Lung (tissue), 11 donors: ENCODE measurements at regions not wholly inside any gene's neighbourhood (a gene's known extent, or its start where the extent isn't known, plus 50 kb on each side); places are given as distances from the start of the nearest gene placed in this dataset.
"Not testable (repeated sequence)": the region's sequence is repeated elsewhere in the genome, so short reads cannot be mapped to it uniquely, and the experiment has no call there.

Experiments used
- ATAC-seq: fragments of 200-7000 bp; cut with Tn5 transposase; one replicate; pipeline ENCODE4 v1.9.1; 2020; ENCODE audit warnings: moderate number of reproducible peaks; ENCODE audit not compliant: insufficient read depth, low FRiP score
- DNase-seq, 3 donors: peaks; one replicate each; pipeline ENCODE4 v3.0.0-alpha.2; 2013 to 2017
- H3K27ac ChIP-seq, 2 donors: one replicate each; pipeline ENCODE4 v1.5.1; 2013; ENCODE audit warnings: mild to moderate bottlenecking in 2 of 2, moderate library complexity in 2 of 2, control low read depth in 1 of 2, inconsistent platforms in 1 of 2, low read depth in 1 of 2, low read length in 1 of 2
- H3K27me3 ChIP-seq, 3 donors: one replicate each; pipeline ENCODE4 v1.5.1; 2013; ENCODE audit warnings: low read length in 2 of 3; ENCODE audit not compliant: control insufficient read depth in 3 of 3, insufficient read depth in 3 of 3
- H3K36me3 ChIP-seq, 4 donors: one replicate each; pipeline ENCODE4 v1.5.1; 2013; ENCODE audit warnings: low read length in 4 of 4, mild to moderate bottlenecking in 1 of 4, moderate library complexity in 1 of 4; ENCODE audit not compliant: control insufficient read depth in 4 of 4, insufficient read depth in 4 of 4
- H3K4me1 ChIP-seq, 5 donors: one replicate each; pipeline ENCODE4 v1.5.1; 2013; ENCODE audit warnings: low read length in 5 of 5, mild to moderate bottlenecking in 2 of 5, moderate library complexity in 1 of 5; ENCODE audit not compliant: control insufficient read depth in 5 of 5, insufficient read depth in 5 of 5
- H3K4me3 ChIP-seq: one replicate; pipeline ENCODE4 v1.5.1; 2013; ENCODE audit warnings: mild to moderate bottlenecking, control low read depth, moderate library complexity
- H3K9ac ChIP-seq, 2 donors: one replicate each; pipeline ENCODE4 v1.5.1; 2013; ENCODE audit warnings: low read length in 2 of 2, control low read depth in 1 of 2; ENCODE audit not compliant: insufficient read depth in 1 of 2
- H3K9me3 ChIP-seq, 4 donors: one replicate each; pipeline ENCODE4 v1.5.1; 2013; ENCODE audit warnings: low read length in 3 of 4, mild to moderate bottlenecking in 1 of 4, moderate library complexity in 1 of 4; ENCODE audit not compliant: control insufficient read depth in 4 of 4, insufficient read depth in 3 of 4
- CTCF ChIP-seq: IDR thresholded peaks from 2 replicates; pipeline ENCODE4 v1.5.1; 2012; ENCODE audit warnings: mild to moderate bottlenecking; ENCODE audit errors: control extremely low read depth, extremely low read depth
- WGBS, 2 donors: extraction: QIAGEN DNeasy Blood & Tissue Kit; methylation state at CpG; one replicate each; pipeline ENCODE4 v1.1.7; 2013; 5-methylcytosine and 5-hydroxymethylcytosine counted together
- donor health status: control.
- donor health status: control.
- donor health status: Bipolar disorder and iron deficiency.
- donor health status: healthy.
- donor health status: DM: yes; HTN: yes; CAD: no.

GRCh38 chr20:59102841-59103299, 60.3 kb upstream of the PRELID3B start:
- H3K4me3 ChIP-seq, result no peak overlapping the region
- 33 to 65% methylated on average over 4 of the region's 4 CpGs for WGBS, 2 donors
- ATAC-seq (peak; percentile 34), DNase-seq (no peak)
- H3K4me1 ChIP-seq, result no peaks in the 10 kb centered on the region
- TF ChIP-seq CTCF, result no peak
- H3K27me3 ChIP-seq, result no peaks in the 10 kb centered on the region
- no peak overlapping the region for H3K27ac ChIP-seq
- no peak overlapping the region for H3K9ac ChIP-seq
- H3K36me3 ChIP-seq, result no peaks in the 10 kb centered on the region
- no peaks in the 10 kb centered on the region for H3K9me3 ChIP-seq

GRCh38 chr20:59101961-59102360, 59.4 kb upstream of the PRELID3B start:
- no peaks in the 10 kb centered on the region for H3K36me3 ChIP-seq
- no peaks in the 10 kb centered on the region for H3K4me1 ChIP-seq
- ATAC-seq, result peak; percentile 47
- TF ChIP-seq CTCF, result no peak
- no peaks in the 10 kb centered on the region for H3K9me3 ChIP-seq
- no peak overlapping the region for H3K27ac ChIP-seq
- no peaks in the 10 kb centered on the region for H3K27me3 ChIP-seq
- WGBS, 2 donors, result 36 to 39% methylated on average over 5 of the region's 5 CpGs
- no peak for DNase-seq
- no peak overlapping the region for H3K4me3 ChIP-seq
- no peak overlapping the region for H3K9ac ChIP-seq

GRCh38 chr20:59099864-59100263, 57.3 kb upstream of the PRELID3B start:
- ATAC-seq, H3K9me3 ChIP-seq, H3K27me3 ChIP-seq, H3K4me1 ChIP-seq, H3K27ac ChIP-seq, H3K36me3 ChIP-seq, DNase-seq, H3K4me3 ChIP-seq, H3K9ac ChIP-seq: not testable (repeated sequence)
- 79 to 91% methylated on average over 3 of the region's 3 CpGs for WGBS, 2 donors

DNA sequence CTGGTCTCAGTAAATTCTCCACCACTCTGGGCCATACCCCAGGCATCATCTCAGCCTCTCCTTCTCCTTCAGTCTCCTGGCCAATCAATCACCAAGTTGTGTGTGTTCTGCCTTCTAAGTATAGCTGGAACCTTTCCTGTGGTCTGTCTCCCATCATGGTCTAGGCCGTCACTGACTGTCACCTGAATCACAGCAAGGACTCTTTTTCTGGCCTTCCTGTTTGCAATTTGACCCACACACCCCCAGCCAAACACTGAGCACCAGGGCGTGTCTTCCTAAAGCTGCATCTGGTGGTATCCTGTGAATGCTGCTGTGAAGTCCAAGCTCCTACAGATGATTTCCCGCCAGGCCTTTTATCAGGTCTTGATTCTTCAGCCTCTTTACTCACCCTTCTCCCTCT, 52.6 kb upstream of the PRELID3B start:
- H3K9ac ChIP-seq, result no peak overlapping the region
- WGBS, 2 donors, result 80 to 83% methylated on average over 3 of the region's 3 CpGs

More for the DNA sequence above, 52.6 kb upstream of the PRELID3B start:
- Histone ChIP-seq H3K36me3 (no peaks in the 10 kb centered on the region), H3K9me3 (no peaks in the 10 kb centered on the region), H3K27me3 (no peaks in the 10 kb centered on the region), H3K4me1 (no peaks in the 10 kb centered on the region), H3K4me3 (no peak overlapping the region), H3K27ac (no peak overlapping the region)
- DNase-seq (no peak), ATAC-seq (no peak)
- no peak for TF ChIP-seq CTCF
